HG02642 (cell line): ENCODE measurements at regions not wholly inside any gene's neighbourhood (a gene's known extent, or its start where the extent isn't known, plus 50 kb on each side); places are given as distances from the start of the nearest gene placed in this dataset.

Source experiments
- ATAC-seq: cut with Tn5 transposase; IDR thresholded peaks from one replicate; pipeline ENCODE4 v1.9.1; 2021; ENCODE audit warnings: mild to moderate bottlenecking; ENCODE audit not compliant: unreplicated experiment, poor library complexity

- ATAC-seq = no peak
These were observed 76.2 kb upstream of the CXADR start for GRCh38 chr21:17436626-17437111.

GRCh38 chr21:17438635-17439034 lies 74.2 kb upstream of the CXADR start:
- no peak for ATAC-seq

- no peak for ATAC-seq
These were observed 71.9 kb upstream of the CXADR start for GRCh38 chr21:17440969-17441368.

GRCh38 chr21:17441370-17441769 lies 71.5 kb upstream of the CXADR start:
- ATAC-seq = no peak

- ATAC-seq = no peak
These were observed 70.7 kb upstream of the CXADR start for GRCh38 chr21:17442165-17442564.

GRCh38 chr21:17444828-17445227 lies 68.0 kb upstream of the CXADR start:
- no peak for ATAC-seq

- no peak for ATAC-seq
These were observed 66.1 kb upstream of the CXADR start for GRCh38 chr21:17446737-17447136.

- ATAC-seq = no peak
These were observed 63.1 kb upstream of the CXADR start for GRCh38 chr21:17449701-17450100.

GRCh38 chr21:17451364-17451891 lies 61.4 kb upstream of the CXADR start:
- ATAC-seq = no peak

- peak; percentile 79 for ATAC-seq
These were observed 58.4 kb upstream of the CXADR start for GRCh38 chr21:17454315-17455027.

- no peak for ATAC-seq
These were observed 57.9 kb upstream of the CXADR start for GRCh38 chr21:17455028-17455353.

- ATAC-seq = no peak
These were observed 57.4 kb upstream of the CXADR start for GRCh38 chr21:17455451-17455850.

GRCh38 chr21:17458279-17458678 lies 54.6 kb upstream of the CXADR start:
- ATAC-seq = no peak

- ATAC-seq = no peak
These were observed 52.7 kb upstream of the CXADR start for GRCh38 chr21:17460094-17460493.

- ATAC-seq = no peak
These were observed 51.8 kb upstream of the CXADR start for GRCh38 chr21:17461014-17461413.

GRCh38 chr21:17461582-17461981 lies 51.3 kb upstream of the CXADR start:
- ATAC-seq = no peak

- no peak for ATAC-seq
These were observed 50.4 kb upstream of the CXADR start for GRCh38 chr21:17462276-17462981.
